Cardiac muscle cell (in vitro differentiated cells and primary cell): ENCODE measurements at regions not wholly inside any gene's neighbourhood (a gene's known extent, or its start where the extent isn't known, plus 50 kb on each side); places are given as distances from the start of the nearest gene placed in this dataset.

Experiments used
- DNase-seq, 2 donors: peaks; one replicate each; pipeline versions ENCODE4 v3.0.0 to v3.0.0-alpha.2; 2010 to 2017; ENCODE audit warnings: low read depth in 1 of 2, low spot score in 1 of 2
- H3K27ac ChIP-seq: fragments of 200-600 bp; sonication (generic); 2 replicates; pipeline ENCODE4 v1.5.1; 2016
- H3K27me3 ChIP-seq: fragments of 200-600 bp; sonication (generic); 2 replicates; pipeline ENCODE4 v1.6.0; 2016; ENCODE audit warnings: control low read depth
- H3K36me3 ChIP-seq: fragments of 200-600 bp; sonication (generic); 2 replicates; pipeline ENCODE4 v1.5.1; 2016; ENCODE audit warnings: control low read depth
- H3K4me1 ChIP-seq: fragments of 200-600 bp; sonication (generic); 2 replicates; pipeline ENCODE4 v1.8.1; 2017; ENCODE audit warnings: low read depth, mild to moderate bottlenecking, mixed run types
- H3K4me3 ChIP-seq: fragments of 200-600 bp; sonication (generic); 2 replicates; pipeline ENCODE4 v1.5.1; 2016; ENCODE audit warnings: mild to moderate bottlenecking
- H3K9me3 ChIP-seq: fragments of 200-600 bp; sonication (generic); 2 replicates; pipeline ENCODE4 v1.5.1; 2017; ENCODE audit warnings: low read depth, mild to moderate bottlenecking, control low read depth
- TF ChIP-seq, protein P1 (sequence below): IDR thresholded peaks from 2 replicates; pipeline ENCODE4 v1.5.1; 2012; ENCODE audit warnings: low read depth, mild to moderate bottlenecking, low read length

DNA sequence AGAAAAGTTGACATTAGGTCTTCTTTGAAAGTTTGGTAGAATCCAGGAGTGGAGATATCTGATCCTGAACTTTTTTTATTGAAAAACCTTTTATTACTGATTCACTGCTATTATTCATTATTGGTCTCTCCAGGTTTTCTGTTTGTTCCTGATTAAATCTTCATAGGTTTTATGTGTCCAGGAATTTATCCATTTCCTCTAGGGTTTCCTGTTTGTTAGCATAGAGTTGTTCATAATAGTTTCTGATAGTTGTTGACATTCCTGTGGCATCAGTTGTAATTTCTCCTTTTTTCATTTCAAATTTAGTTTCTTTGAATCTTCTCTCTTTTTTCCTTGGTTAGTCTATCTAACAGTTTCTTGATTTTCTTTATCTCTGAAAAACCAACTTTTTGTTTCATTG, 370.3 kb downstream of the SLC6A15 start:
- no peak for DNase-seq
- Histone ChIP-seq H3K4me1 (no peaks in the 10 kb centered on the region), H3K9me3 (no peaks in the 10 kb centered on the region), H3K27me3 (no peaks in the 10 kb centered on the region), H3K4me3 (no peak overlapping the region), H3K27ac (no peak overlapping the region), H3K36me3 (no peaks in the 10 kb centered on the region)
- TF ChIP-seq, protein P1, sequence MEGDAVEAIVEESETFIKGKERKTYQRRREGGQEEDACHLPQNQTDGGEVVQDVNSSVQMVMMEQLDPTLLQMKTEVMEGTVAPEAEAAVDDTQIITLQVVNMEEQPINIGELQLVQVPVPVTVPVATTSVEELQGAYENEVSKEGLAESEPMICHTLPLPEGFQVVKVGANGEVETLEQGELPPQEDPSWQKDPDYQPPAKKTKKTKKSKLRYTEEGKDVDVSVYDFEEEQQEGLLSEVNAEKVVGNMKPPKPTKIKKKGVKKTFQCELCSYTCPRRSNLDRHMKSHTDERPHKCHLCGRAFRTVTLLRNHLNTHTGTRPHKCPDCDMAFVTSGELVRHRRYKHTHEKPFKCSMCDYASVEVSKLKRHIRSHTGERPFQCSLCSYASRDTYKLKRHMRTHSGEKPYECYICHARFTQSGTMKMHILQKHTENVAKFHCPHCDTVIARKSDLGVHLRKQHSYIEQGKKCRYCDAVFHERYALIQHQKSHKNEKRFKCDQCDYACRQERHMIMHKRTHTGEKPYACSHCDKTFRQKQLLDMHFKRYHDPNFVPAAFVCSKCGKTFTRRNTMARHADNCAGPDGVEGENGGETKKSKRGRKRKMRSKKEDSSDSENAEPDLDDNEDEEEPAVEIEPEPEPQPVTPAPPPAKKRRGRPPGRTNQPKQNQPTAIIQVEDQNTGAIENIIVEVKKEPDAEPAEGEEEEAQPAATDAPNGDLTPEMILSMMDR, result no peak

DNA sequence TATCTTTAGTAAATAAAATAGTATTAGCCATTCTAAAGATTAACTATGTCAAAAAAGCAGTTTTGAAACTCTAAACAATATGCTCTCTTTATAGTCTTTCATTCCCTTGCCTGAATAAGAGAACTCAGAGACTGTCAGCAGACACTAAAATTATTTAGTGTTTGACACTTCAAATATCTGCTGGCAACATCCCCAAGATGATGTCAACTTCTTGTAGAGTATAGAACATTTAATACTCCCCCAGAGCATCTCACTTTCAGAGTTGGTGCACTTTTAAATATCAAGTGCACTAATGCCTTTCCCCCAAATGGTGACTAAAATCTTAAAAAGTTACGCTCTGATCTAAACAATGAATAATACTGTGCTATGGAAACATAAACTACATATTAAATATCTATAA, 374.9 kb downstream of the SLC6A15 start:
- no peaks in the 10 kb centered on the region for H3K4me1 ChIP-seq

DNA sequence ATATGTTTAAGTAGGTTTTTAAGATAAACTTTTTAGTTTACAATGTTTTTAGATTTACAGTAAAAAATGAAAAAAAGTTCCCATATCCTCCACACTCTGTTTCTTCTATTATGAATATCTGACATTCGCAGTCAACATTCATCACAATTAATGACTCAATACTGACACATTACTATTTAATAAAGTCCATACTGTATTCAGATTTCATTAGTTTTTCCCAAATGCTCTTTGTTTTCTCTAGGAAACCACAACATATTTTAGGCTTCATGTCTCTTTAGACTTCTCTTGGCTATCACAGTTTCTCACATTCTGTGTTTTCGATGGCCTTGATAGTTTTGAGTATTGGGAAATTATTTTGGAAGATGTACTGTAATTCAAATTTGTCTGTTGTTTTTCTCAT, 399.8 kb downstream of the SLC6A15 start:
- H3K27ac ChIP-seq, result no peak overlapping the region
- DNase-seq, result no peak
- no peaks in the 10 kb centered on the region for H3K27me3 ChIP-seq
- no peaks in the 10 kb centered on the region for H3K36me3 ChIP-seq
- H3K9me3 ChIP-seq, result no peaks in the 10 kb centered on the region
- H3K4me3 ChIP-seq, result no peak overlapping the region
- TF ChIP-seq, protein P1, result no peak
- H3K4me1 ChIP-seq, result no peaks in the 10 kb centered on the region

More for the DNA sequence above, 374.9 kb downstream of the SLC6A15 start:
- H3K4me3 ChIP-seq, result no peak overlapping the region
- no peaks in the 10 kb centered on the region for H3K9me3 ChIP-seq
- no peaks in the 10 kb centered on the region for H3K36me3 ChIP-seq
- no peak overlapping the region for H3K27ac ChIP-seq
- H3K27me3 ChIP-seq, result no peaks in the 10 kb centered on the region
- no peak for DNase-seq
- TF ChIP-seq, protein P1, result no peak

DNA sequence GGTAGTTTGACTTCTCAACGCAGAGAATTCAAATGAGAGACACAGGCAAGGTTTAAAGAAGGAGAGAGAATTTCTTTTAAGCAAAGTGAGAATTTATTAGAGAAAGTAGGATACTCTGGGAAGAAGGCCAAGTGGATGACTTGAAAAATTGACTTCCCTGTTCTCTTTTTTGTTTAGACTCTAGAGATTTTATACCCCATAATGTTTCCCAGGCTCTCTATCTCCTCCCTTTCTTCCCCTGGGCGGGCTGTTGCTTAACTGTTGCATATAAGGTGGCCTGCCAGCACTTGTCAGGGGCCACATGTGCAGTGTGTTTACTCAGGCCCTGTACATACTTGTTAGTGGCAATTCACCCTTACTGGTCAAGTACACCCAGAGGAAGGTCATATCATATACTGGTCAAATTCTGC, 403.7 kb downstream of the SLC6A15 start:
- H3K4me1 ChIP-seq, result no peaks in the 10 kb centered on the region
- no peaks in the 10 kb centered on the region for H3K9me3 ChIP-seq
- H3K4me3 ChIP-seq, result no peak overlapping the region
- peak in 1 of 2 donors; percentile 33 for DNase-seq
- TF ChIP-seq, protein P1, result no peak
- H3K27me3 ChIP-seq, result no peaks in the 10 kb centered on the region
- no peak overlapping the region for H3K27ac ChIP-seq
- no peaks in the 10 kb centered on the region for H3K36me3 ChIP-seq

DNA sequence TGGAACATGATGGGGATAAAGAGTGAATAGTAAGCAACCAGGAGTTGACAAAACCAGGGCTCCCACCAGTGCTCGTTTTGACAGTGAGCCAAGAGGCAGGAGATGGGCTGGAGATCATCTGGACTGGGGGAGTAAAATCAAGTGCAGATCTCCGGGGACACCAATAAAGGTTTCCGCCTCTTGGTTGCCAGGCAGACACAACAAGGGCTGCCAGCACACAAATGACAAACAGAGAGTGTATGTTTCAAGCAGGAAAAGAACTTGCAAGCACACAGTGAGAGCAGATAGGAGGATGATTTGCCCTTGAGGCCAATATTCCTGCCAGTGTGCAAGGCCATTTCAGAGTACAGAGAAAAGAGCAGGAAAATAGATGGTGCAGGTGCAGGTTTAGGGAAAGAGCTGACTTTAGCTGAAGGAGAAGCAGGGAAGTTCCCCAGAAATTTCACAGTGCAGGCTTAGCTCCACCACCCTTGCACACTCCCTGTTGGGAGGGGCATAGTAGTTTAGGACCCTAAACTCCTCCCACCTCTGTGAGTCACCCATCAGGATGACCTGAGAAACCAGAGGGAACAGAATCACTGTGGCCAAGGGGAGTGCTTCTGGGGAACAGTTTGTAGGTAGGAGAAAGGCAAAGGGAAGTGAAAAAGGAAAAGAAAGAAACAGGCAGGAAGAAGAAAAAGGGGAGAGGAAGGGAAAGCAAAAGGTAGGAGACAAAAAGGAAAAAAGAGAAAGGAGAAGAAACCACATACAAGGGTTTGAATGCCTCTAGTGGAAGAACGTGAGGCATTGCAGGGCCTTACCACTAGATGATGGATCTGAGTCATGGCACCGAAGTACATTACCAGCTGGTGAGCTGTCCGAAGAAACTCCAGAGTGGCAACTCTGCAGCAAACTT, 404.4 kb downstream of the SLC6A15 start:
- Histone ChIP-seq H3K27me3 (no peaks in the 10 kb centered on the region), H3K4me3 (no peak overlapping the region), H3K36me3 (no peaks in the 10 kb centered on the region), H3K9me3 (no peaks in the 10 kb centered on the region), H3K4me1 (no peaks in the 10 kb centered on the region), H3K27ac (no peak overlapping the region)
- TF ChIP-seq, protein P1, result peak; percentile 41
- peak in 1 of 2 donors; percentile 63 for DNase-seq
